Neuronal stem cell (in vitro differentiated cells): ENCODE measurements at regions not wholly inside any gene's neighbourhood (a gene's known extent, or its start where the extent isn't known, plus 50 kb on each side); places are given as distances from the start of the nearest gene placed in this dataset.

ENCODE experiments used
- DNase-seq: peaks from one replicate; pipeline ENCODE4 v3.0.0-alpha.2; 2013; ENCODE audit warnings: low spot score
- H2AFZ ChIP-seq: one replicate; pipeline ENCODE4 v1.6.1; 2013; ENCODE audit warnings: mild to moderate bottlenecking, low read length, inconsistent platforms
- H2AK5ac ChIP-seq: 2 replicates; pipeline ENCODE4 v1.6.1; 2013; ENCODE audit warnings: low read depth, mild to moderate bottlenecking, inconsistent platforms, low read length, moderate library complexity, mixed read lengths
- H2BK120ac ChIP-seq: 2 replicates; pipeline ENCODE4 v1.6.1; 2013; ENCODE audit warnings: low read depth, mild to moderate bottlenecking, inconsistent platforms, low read length, moderate library complexity, mixed read lengths
- H2BK12ac ChIP-seq: one replicate; pipeline ENCODE4 v1.6.1; 2013; ENCODE audit warnings: low read length, inconsistent platforms
- H2BK15ac ChIP-seq: 2 replicates; pipeline ENCODE4 v1.6.1; 2013; ENCODE audit warnings: mild to moderate bottlenecking, low read length, inconsistent platforms, mixed read lengths
- H2BK5ac ChIP-seq: one replicate; pipeline ENCODE4 v1.6.1; 2013; ENCODE audit warnings: inconsistent platforms, mild to moderate bottlenecking, low read length, moderate library complexity
- H3K14ac ChIP-seq: one replicate; pipeline ENCODE4 v1.6.1; 2013; ENCODE audit warnings: low read length, inconsistent platforms
- H3K18ac ChIP-seq: 2 replicates; pipeline ENCODE4 v1.6.1; 2013; ENCODE audit warnings: low read length, inconsistent platforms
- H3K23ac ChIP-seq: 2 replicates; pipeline ENCODE4 v1.6.1; 2013; ENCODE audit warnings: low read depth, mild to moderate bottlenecking, mixed read lengths, low read length, inconsistent platforms; ENCODE audit not compliant: poor library complexity
- H3K27ac ChIP-seq: replicated peaks from 3 replicates; pipeline ENCODE4 v1.5.1; 2013; ENCODE audit warnings: low read length, inconsistent platforms
- H3K27me3 ChIP-seq, 3 experiments: 2 replicates each; pipeline ENCODE4 v1.6.1; 2013; ENCODE audit warnings: low read length in 3 of 3, mild to moderate bottlenecking in 2 of 3, inconsistent platforms in 1 of 3, low read depth in 1 of 3, mixed read lengths in 1 of 3, moderate library complexity in 1 of 3; ENCODE audit not compliant: control insufficient read depth in 3 of 3, insufficient read depth in 3 of 3
- H3K36me3 ChIP-seq, 2 donors: replicated peaks in 1 of 2; 2 replicates each; pipeline ENCODE4 v1.6.1; 2013; ENCODE audit warnings: low read length in 2 of 2; ENCODE audit not compliant: control insufficient read depth in 2 of 2, insufficient read depth in 2 of 2
- H3K4ac ChIP-seq: 2 replicates; pipeline ENCODE4 v1.6.1; 2013; ENCODE audit warnings: inconsistent platforms, mild to moderate bottlenecking, low read length, moderate library complexity
- H3K4me1 ChIP-seq, 2 donors: 1 replicate in 1 of 2; 2 replicates in 1 of 2; pipeline ENCODE4 v1.6.1; 2013; ENCODE audit warnings: low read length in 2 of 2, low read depth in 1 of 2; ENCODE audit not compliant: control insufficient read depth in 2 of 2, insufficient read depth in 1 of 2
- H3K4me2 ChIP-seq: one replicate; pipeline ENCODE4 v1.6.1; 2013; ENCODE audit warnings: mild to moderate bottlenecking, low read length, inconsistent platforms; ENCODE audit not compliant: insufficient read depth, poor library complexity, severe bottlenecking
- H3K4me3 ChIP-seq, 2 donors: 2 replicates each; pipeline ENCODE4 v1.5.1; 2013; ENCODE audit warnings: low read length in 2 of 2, mild to moderate bottlenecking in 2 of 2, inconsistent platforms in 1 of 2, moderate library complexity in 1 of 2
- H3K79me1 ChIP-seq: one replicate; pipeline ENCODE4 v1.6.1; 2013; ENCODE audit warnings: low read depth, mild to moderate bottlenecking, inconsistent platforms, low read length, moderate library complexity
- H3K9ac ChIP-seq: one replicate; pipeline ENCODE4 v1.6.1; 2013; ENCODE audit warnings: mild to moderate bottlenecking, low read depth, low read length, inconsistent platforms; ENCODE audit not compliant: poor library complexity
- H3K9me3 ChIP-seq, 2 donors: replicated peaks in 1 of 2; 2 replicates each; pipeline versions ENCODE3 to v1.6.1; 2013; ENCODE audit warnings: low read length in 2 of 2, mild to moderate bottlenecking in 2 of 2, inconsistent platforms in 1 of 2, low read depth in 1 of 2, mixed read lengths in 1 of 2, moderate library complexity in 1 of 2; ENCODE audit not compliant: control insufficient read depth in 2 of 2, insufficient read depth in 1 of 2
- H4K8ac ChIP-seq: one replicate; pipeline ENCODE4 v1.6.1; 2013; ENCODE audit warnings: low read depth, mild to moderate bottlenecking, inconsistent platforms, low read length, moderate library complexity
- H4K91ac ChIP-seq: one replicate; pipeline ENCODE4 v1.6.1; 2013; ENCODE audit warnings: low read length, low read depth, mild to moderate bottlenecking, inconsistent platforms; ENCODE audit not compliant: poor library complexity
- WGBS, 2 donors: extraction: QIAGEN DNeasy Blood & Tissue Kit; methylation state at CpG; one replicate each; pipeline ENCODE4 v1.1.7; 2013; ENCODE audit warnings: missing lambda C conversion rate in 2 of 2, mixed read lengths in 1 of 2; ENCODE audit not compliant: insufficient read length in 2 of 2, insufficient replicate concordance in 1 of 2; ENCODE audit errors: extremely low coverage in 2 of 2; 5-methylcytosine and 5-hydroxymethylcytosine counted together

DNA sequence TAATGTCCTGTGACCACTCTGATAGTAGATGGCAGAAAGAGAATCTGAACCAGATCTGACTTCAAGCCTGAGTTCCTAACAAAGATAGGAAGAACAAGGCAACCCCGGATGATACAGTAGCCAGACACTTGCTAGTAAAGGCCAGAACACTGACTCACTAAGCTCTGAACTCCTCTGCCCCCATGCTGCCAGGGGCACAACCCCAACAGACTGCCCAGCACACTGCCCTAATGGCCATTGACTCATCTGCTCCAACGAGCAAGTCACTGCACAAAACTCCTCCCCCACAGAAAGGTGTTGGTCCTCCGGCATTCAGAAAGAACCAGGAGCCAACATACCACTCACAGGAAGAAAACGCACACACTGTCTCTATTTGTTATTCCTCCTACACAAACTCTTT lies 179.6 kb upstream of the NUDT4 start:
- DNase-seq: no peak
- no peak overlapping the region for H3K23ac ChIP-seq
- no peak overlapping the region for H3K27ac ChIP-seq
- H2BK12ac ChIP-seq: no peak overlapping the region
- no CpG with 5 or more reads among the region's 4 CpGs for WGBS, 2 donors
- no peaks in the 10 kb centered on the region for H3K9me3 ChIP-seq
- no peak overlapping the region for H2AK5ac ChIP-seq
- H3K4me1 ChIP-seq: peaks cover 0 to 5% of the 10 kb centered on the region in 2 donors
- H4K8ac ChIP-seq: no peak overlapping the region
- H2BK5ac ChIP-seq: no peak overlapping the region
- H3K79me1 ChIP-seq: no peaks in the 10 kb centered on the region
- no peak overlapping the region for H2AFZ ChIP-seq
- H2BK120ac ChIP-seq: no peak overlapping the region
- H2BK15ac ChIP-seq: no peak overlapping the region
- H3K4me3 ChIP-seq: no peak overlapping the region
- no peaks in the 10 kb centered on the region for H3K27me3 ChIP-seq
- H3K36me3 ChIP-seq: no peaks in the 10 kb centered on the region
- H3K18ac ChIP-seq: no peak overlapping the region
- no peak overlapping the region for H3K9ac ChIP-seq
- H3K4me2 ChIP-seq: no peak overlapping the region
- no peak overlapping the region for H3K14ac ChIP-seq
- no peak overlapping the region for H4K91ac ChIP-seq
- H3K4ac ChIP-seq: no peak overlapping the region

DNA sequence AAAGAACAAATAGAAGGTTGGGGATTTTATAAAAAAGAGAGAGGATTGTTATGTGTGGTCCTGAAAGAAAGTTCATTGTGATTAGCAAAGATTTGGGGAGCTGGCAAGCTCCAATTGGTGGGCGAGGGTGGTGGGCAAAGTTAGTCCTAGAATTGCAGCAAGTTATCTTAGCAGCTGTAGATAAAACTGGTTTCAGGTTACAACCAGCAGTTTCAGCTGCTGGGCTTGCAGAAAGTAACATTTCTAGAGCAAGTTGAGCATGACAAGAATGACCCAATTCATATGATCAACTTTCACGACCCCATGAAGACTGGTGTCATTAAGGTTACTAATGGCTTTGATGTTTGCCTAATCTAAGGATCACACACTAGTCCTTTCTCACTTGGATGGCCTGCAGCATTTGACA lies 177.9 kb upstream of the NUDT4 start:
- Histone ChIP-seq H4K8ac (no peak overlapping the region), H2BK12ac (no peak overlapping the region), H3K79me1 (no peaks in the 10 kb centered on the region)

GRCh38 chr12:93200291-93200917 lies 177.3 kb upstream of the NUDT4 start:
- Histone ChIP-seq H2AK5ac (no peak overlapping the region), H3K4me1 (peaks cover 0 to 5% of the 10 kb centered on the region in 2 donors), H2BK12ac (no peak overlapping the region), H2BK120ac (no peak overlapping the region), H3K18ac (no peak overlapping the region), H3K23ac (no peak overlapping the region), H2BK5ac (no peak overlapping the region), H2AFZ (no peak overlapping the region), H3K9me3 (no peaks in the 10 kb centered on the region), H3K9ac (no peak overlapping the region), H3K4me2 (no peak overlapping the region), H3K27ac (no peak overlapping the region), H4K91ac (no peak overlapping the region), H3K79me1 (no peaks in the 10 kb centered on the region), H4K8ac (no peak overlapping the region), H3K27me3 (no peaks in the 10 kb centered on the region), H3K36me3 (no peaks in the 10 kb centered on the region), H3K14ac (no peak overlapping the region), H3K4me3 (no peak overlapping the region), H3K4ac (no peak overlapping the region), H2BK15ac (no peak overlapping the region)
- DNase-seq: no peak
- no CpG with 5 or more reads among the region's 7 CpGs for WGBS, 2 donors

More for the DNA sequence above, 177.9 kb upstream of the NUDT4 start:
- no peak overlapping the region for H2BK120ac ChIP-seq
- no peaks in the 10 kb centered on the region for H3K36me3 ChIP-seq
- H3K27ac ChIP-seq: no peak overlapping the region
- H3K14ac ChIP-seq: no peak overlapping the region
- no peak overlapping the region for H2AK5ac ChIP-seq
- H2AFZ ChIP-seq: no peak overlapping the region
- H3K4me3 ChIP-seq: no peak overlapping the region
- WGBS, 2 donors: no CpG with 5 or more reads among the region's 2 CpGs
- no peak overlapping the region for H3K23ac ChIP-seq
- H3K4ac ChIP-seq: no peak overlapping the region
- H3K9me3 ChIP-seq: no peaks in the 10 kb centered on the region
- no peak overlapping the region for H4K91ac ChIP-seq
- no peak overlapping the region for H2BK15ac ChIP-seq
- DNase-seq: no peak
- no peak overlapping the region for H3K9ac ChIP-seq
- H3K18ac ChIP-seq: no peak overlapping the region
- no peak overlapping the region for H2BK5ac ChIP-seq
- H3K4me2 ChIP-seq: no peak overlapping the region
- peaks cover 0 to 5% of the 10 kb centered on the region in 2 donors for H3K4me1 ChIP-seq
- no peaks in the 10 kb centered on the region for H3K27me3 ChIP-seq

DNA sequence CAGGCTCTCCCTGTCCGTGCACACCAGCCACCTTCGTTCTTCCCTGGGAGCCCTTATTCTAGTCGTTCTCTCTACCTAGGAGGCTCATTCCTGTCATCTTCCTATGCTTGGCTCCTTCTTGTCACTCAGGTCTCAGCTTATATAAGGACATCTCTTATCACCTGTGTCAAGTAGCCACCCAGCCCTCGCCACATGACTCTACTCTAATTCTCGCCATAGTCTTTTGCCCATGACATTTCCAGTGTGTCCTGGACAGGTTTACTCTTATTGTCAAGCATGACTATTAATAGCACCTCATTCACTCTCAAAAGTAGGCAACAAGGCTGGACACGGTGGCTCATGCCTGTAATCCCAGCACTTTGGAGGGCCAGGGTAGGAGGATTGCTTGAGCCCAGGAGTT lies 175.7 kb upstream of the NUDT4 start:
- H2AK5ac ChIP-seq: no peak overlapping the region
- WGBS, 2 donors: no CpG with 5 or more reads among the region's 6 CpGs
- no peak for DNase-seq

More for the DNA sequence above, 175.7 kb upstream of the NUDT4 start:
- H2AFZ ChIP-seq: no peak overlapping the region
- H3K18ac ChIP-seq: no peak overlapping the region
- no peak overlapping the region for H2BK15ac ChIP-seq
- H2BK5ac ChIP-seq: no peak overlapping the region
- no peak overlapping the region for H2BK120ac ChIP-seq
- H3K9ac ChIP-seq: no peak overlapping the region
- no peak overlapping the region for H3K4me2 ChIP-seq
- H3K14ac ChIP-seq: no peak overlapping the region
- no peaks in the 10 kb centered on the region for H3K9me3 ChIP-seq
- H4K8ac ChIP-seq: no peak overlapping the region
- H3K4me1 ChIP-seq: peaks cover 0 to 5% of the 10 kb centered on the region in 2 donors
- no peak overlapping the region for H3K23ac ChIP-seq
- H3K4me3 ChIP-seq: no peak overlapping the region
- H4K91ac ChIP-seq: no peak overlapping the region
- no peaks in the 10 kb centered on the region for H3K79me1 ChIP-seq
- no peak overlapping the region for H3K4ac ChIP-seq
- no peaks in the 10 kb centered on the region for H3K36me3 ChIP-seq
- H3K27me3 ChIP-seq: no peaks in the 10 kb centered on the region
- no peak overlapping the region for H2BK12ac ChIP-seq
- no peak overlapping the region for H3K27ac ChIP-seq
